ENCODE measurements at regions not wholly inside any gene's neighbourhood (a gene's known extent, or its start where the extent isn't known, plus 50 kb on each side); places are given as distances from the start of the nearest gene placed in this dataset.

- TF ChIP-seq CTCF (conservative IDR thresholded peaks at IDR 0.05) (no peak), EZH2 (IDR thresholded peaks at IDR 0.05; ENCODE audit: low read depth) (no peak)
Measured at GRCh38 chr2:194327196-194327888, 1329.7 kb upstream of the SLC39A10 start.

Measured in PC-9 (cell line).